Brain microvascular endothelial cell (primary cell): ENCODE measurements at regions not wholly inside any gene's neighbourhood (a gene's known extent, or its start where the extent isn't known, plus 50 kb on each side); places are given as distances from the start of the nearest gene placed in this dataset.

ENCODE experiments used
- DNase-seq: peaks from one replicate; pipeline ENCODE4 v3.0.0-alpha.2; 2020
- H3K27ac ChIP-seq: fragments of 250-450 bp; sonication (Bioruptor Pico); 2 replicates; pipeline ENCODE4 v1.5.1; 2020; ENCODE audit warnings: mild to moderate bottlenecking, moderate library complexity
- H3K27me3 ChIP-seq: fragments of 250-450 bp; sonication (Bioruptor Pico); replicated peaks from 2 replicates; pipeline ENCODE4 v1.5.1; 2020; ENCODE audit warnings: mild to moderate bottlenecking
- H3K36me3 ChIP-seq: fragments of 250-450 bp; sonication (Bioruptor Pico); replicated peaks from 2 replicates; pipeline ENCODE4 v1.5.1; 2020; ENCODE audit warnings: mild to moderate bottlenecking
- H3K4me3 ChIP-seq: 2 replicates; pipeline ENCODE4 v1.5.1; 2011; ENCODE audit warnings: low read depth, mild to moderate bottlenecking, control low read depth, low read length, moderate library complexity
- in situ Hi-C: cut with HindIII; loops from 2 replicates; pipeline ENCODE4 v1.10.0; 2017; ENCODE audit warnings: low sequenced_read_pairs, low pct_ligation_motif_present
- TF ChIP-seq, protein P1 (sequence below): IDR thresholded peaks from 2 replicates; pipeline ENCODE4 v1.5.1; 2011; ENCODE audit warnings: low read depth, mild to moderate bottlenecking, moderate library complexity, low read length, control low read depth, inconsistent platforms; ENCODE audit errors: missing control alignments

DNA sequence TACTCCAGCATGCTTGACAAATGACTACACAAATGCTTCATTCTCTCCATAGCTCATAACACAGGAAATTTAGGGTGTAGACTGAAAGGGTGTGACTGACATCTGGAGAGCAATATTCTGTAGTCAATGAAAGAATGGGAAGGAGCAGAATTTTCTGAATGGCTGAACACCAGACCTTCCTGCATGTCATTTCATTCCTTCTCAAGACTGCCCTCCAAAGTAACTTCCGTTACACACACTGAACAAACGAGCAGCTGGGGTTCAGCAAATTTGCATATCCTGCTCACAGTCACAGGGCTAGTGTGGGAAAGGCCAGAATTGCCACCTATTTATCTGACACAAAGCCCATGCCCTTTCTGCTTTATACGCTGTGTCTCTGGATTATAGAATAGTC, 325.0 kb upstream of the CFAP20DC start:
- no peak for DNase-seq
- H3K4me3 ChIP-seq: no peak overlapping the region
- no peaks in the 10 kb centered on the region for H3K36me3 ChIP-seq
- H3K27ac ChIP-seq: no peak overlapping the region
- in situ Hi-C loops: no loop called here
- TF ChIP-seq, protein P1, sequence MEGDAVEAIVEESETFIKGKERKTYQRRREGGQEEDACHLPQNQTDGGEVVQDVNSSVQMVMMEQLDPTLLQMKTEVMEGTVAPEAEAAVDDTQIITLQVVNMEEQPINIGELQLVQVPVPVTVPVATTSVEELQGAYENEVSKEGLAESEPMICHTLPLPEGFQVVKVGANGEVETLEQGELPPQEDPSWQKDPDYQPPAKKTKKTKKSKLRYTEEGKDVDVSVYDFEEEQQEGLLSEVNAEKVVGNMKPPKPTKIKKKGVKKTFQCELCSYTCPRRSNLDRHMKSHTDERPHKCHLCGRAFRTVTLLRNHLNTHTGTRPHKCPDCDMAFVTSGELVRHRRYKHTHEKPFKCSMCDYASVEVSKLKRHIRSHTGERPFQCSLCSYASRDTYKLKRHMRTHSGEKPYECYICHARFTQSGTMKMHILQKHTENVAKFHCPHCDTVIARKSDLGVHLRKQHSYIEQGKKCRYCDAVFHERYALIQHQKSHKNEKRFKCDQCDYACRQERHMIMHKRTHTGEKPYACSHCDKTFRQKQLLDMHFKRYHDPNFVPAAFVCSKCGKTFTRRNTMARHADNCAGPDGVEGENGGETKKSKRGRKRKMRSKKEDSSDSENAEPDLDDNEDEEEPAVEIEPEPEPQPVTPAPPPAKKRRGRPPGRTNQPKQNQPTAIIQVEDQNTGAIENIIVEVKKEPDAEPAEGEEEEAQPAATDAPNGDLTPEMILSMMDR: no peak
- H3K27me3 ChIP-seq: no peaks in the 10 kb centered on the region

DNA sequence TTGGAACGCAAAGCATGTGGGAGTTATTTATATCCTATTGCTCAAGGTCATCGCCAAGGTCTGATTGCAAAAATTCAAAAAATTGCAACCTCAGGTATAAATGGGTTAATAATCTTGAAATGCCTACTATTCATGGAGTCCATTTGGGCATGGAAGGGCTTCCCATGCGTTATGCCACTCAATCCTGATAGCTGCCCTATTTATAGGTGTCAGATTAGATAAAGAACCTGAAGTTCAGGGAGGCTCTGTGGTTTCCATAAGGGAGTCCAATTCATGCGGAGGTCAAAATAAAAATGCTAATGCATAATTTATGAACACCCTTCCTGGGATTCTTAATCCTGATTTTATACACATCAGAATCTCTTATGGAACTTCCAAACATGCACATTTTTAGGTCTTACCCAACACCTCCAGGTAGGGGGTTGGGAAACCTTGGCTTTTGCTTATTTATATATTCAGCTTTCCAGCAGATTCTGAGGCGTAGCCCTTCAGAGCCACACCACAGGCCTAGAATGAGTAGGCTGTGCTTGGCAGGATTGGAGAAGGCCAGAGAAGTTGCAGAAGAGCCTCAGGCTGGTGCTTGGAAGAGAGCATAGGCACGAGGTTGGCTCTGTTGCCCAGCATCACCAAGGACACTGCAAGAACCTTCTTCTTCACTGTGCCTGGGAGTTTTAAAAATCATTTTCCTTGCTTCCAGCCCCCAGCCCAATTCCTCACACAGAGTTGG, 324.4 kb upstream of the CFAP20DC start:
- Histone ChIP-seq H3K27me3 (no peaks in the 10 kb centered on the region), H3K27ac (no peak overlapping the region), H3K4me3 (no peak overlapping the region), H3K36me3 (no peaks in the 10 kb centered on the region)
- DNase-seq: no peak
- in situ Hi-C loops: no loop called here
- TF ChIP-seq, protein P1: no peak

DNA sequence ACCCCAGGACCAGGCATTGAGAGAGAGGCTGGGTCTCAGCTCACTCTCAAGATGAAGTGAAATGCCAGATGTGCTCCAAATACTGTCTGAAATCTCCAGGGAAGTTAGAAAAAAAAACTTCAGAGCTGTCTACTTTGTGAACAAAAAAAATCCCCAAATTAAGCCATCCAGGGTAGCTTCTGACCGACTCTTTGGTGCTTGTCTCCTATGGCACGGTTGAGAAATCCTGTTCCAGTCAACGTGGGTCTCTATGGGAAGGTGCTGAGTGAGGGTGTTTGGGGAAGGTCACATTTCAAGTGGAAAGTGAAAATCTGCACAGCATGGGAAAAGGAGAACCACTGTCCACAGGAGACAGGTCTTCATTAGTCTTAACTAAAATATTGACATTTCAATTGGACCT, 322.5 kb upstream of the CFAP20DC start:
- no peaks in the 10 kb centered on the region for H3K27me3 ChIP-seq
- TF ChIP-seq, protein P1: no peak
- in situ Hi-C loops: no loop called here
- no peak overlapping the region for H3K27ac ChIP-seq
- H3K36me3 ChIP-seq: no peaks in the 10 kb centered on the region
- no peak for DNase-seq
- H3K4me3 ChIP-seq: no peak overlapping the region

DNA sequence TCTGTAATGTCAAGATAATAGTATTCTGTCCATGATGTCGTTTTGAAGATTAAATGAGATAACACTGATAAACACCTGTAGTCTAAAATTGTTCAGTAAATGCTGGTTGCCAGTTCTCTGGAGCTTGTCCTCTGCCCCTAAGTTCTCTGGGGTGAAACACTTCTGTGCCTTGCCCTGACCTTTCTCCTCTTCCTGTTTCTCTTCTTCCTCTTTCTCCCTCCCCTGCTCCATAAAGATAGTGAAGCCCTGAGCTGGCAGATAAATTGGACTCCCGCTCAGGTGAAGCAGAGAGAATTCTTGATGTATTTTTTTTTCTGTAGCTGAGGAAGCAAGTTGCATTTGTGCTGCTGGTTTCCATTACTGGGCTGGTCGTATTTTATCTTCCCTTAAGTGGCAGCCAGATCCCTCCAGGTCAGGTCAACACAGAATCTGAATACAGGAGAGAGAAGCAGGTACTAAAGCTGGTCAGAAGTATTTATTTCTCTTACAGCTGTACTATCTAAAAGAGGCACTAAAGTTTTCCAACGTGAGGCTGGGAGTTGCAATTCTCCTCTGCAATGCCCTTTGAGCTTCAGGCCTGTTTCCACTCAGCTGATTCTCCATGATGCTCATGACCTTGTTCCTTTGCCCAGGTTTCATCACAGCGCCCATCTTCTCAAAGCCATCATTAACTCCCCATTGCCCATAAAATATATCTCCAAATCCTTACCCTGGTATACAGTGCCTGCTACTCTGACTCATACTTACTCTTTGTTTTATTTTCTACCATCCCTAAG, 319.3 kb upstream of the CFAP20DC start:
- DNase-seq: no peak
- H3K36me3 ChIP-seq: no peaks in the 10 kb centered on the region
- H3K27me3 ChIP-seq: no peaks in the 10 kb centered on the region
- TF ChIP-seq, protein P1: no peak
- in situ Hi-C loops: no loop called here
- no peak overlapping the region for H3K27ac ChIP-seq
- H3K4me3 ChIP-seq: no peak overlapping the region

DNA sequence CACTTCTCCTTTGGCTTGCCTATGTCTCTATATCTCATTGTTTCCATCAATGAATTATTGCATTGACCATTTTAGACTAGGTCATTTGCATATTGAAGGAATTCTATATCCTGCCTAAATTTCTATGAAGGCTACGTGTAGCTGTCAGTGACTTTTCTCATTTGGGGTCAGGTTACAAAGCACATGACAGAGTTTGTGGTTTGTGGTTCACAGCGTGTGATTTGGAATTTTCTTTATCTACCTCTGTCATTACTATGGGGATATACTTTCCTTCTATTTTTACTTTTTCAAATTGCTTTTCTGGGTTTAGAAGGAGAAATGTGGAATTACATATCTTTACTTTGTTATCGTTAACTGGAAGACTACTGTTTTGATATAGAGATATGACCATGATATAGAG, 317.3 kb upstream of the CFAP20DC start:
- no peak overlapping the region for H3K4me3 ChIP-seq
- DNase-seq: peak; percentile 47
- no peak overlapping the region for H3K27ac ChIP-seq
- TF ChIP-seq, protein P1: no peak
- H3K36me3 ChIP-seq: no peaks in the 10 kb centered on the region
- H3K27me3 ChIP-seq: no peaks in the 10 kb centered on the region
- in situ Hi-C loops: no loop called here
